WI38 (cell line): ENCODE measurements at regions not wholly inside any gene's neighbourhood (a gene's known extent, or its start where the extent isn't known, plus 50 kb on each side); places are given as distances from the start of the nearest gene placed in this dataset.

ENCODE experiments used
- H3K4me3 ChIP-seq: 2 replicates; pipeline ENCODE4 v1.5.1; 2011; ENCODE audit warnings: low read depth, mild to moderate bottlenecking, control low read depth, low read length
- TF ChIP-seq, protein P1 (sequence below): IDR thresholded peaks from 2 replicates; pipeline ENCODE4 v1.5.1; 2012; ENCODE audit warnings: low read depth, mild to moderate bottlenecking, control low read depth, low read length

DNA sequence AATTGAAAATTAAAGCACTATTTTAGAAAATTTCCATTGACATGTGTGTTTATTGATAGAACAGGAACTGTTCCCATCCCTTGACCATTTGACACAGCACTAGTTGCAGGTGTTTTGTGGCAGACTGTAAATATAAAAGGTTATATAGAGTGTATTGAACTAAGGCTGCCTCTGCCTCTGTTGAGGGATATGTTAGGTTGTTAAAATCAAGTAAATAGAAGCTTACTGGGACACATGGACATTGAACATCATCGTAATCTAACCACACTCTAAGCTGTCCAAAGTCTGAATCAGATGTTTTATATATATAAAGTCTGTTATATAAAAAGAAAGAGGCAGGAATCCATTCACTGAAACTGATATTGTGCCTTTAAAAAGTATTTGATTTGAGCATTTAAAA, 308.1 kb upstream of the PKN2 start:
- TF ChIP-seq, protein P1, sequence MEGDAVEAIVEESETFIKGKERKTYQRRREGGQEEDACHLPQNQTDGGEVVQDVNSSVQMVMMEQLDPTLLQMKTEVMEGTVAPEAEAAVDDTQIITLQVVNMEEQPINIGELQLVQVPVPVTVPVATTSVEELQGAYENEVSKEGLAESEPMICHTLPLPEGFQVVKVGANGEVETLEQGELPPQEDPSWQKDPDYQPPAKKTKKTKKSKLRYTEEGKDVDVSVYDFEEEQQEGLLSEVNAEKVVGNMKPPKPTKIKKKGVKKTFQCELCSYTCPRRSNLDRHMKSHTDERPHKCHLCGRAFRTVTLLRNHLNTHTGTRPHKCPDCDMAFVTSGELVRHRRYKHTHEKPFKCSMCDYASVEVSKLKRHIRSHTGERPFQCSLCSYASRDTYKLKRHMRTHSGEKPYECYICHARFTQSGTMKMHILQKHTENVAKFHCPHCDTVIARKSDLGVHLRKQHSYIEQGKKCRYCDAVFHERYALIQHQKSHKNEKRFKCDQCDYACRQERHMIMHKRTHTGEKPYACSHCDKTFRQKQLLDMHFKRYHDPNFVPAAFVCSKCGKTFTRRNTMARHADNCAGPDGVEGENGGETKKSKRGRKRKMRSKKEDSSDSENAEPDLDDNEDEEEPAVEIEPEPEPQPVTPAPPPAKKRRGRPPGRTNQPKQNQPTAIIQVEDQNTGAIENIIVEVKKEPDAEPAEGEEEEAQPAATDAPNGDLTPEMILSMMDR: no peak

DNA sequence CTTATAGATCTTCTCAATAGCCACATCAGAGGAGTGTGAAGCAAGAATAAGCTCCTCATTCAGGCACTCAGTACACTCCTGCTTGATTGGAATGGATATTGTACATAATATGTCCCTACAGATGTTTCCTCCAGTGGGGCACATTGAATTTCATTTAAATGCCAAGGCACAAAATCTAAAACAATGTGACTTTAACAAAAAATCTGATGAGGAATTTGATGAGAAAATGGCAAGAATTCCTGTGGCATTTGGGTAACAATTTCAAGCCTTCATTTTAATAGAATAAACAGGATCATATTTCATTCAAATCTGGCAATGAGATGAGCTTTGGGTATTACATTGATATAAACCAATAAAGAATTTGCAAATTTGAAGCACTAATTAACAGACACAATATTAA, 307.7 kb upstream of the PKN2 start:
- no peak overlapping the region for H3K4me3 ChIP-seq
- TF ChIP-seq, protein P1: no peak

More for the DNA sequence above, 308.1 kb upstream of the PKN2 start:
- H3K4me3 ChIP-seq: no peak overlapping the region

DNA sequence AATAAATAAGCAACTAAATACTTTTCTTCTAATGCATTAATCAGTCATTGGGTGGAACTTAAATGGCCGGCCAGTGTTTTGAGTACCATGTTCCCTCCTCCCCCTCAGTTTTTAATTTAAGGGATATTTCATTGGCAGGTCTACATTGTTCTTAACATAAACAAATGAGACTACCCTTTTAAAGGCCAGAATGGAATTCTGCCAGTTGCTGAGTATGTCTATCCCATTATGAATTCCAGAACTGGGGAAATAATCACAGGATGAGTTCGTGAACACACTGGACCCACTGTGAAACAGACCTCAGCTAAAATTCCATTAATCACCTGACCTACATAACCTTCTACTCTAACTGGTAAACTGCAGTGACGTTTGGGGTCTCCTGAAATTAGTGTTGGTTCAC, 305.5 kb upstream of the PKN2 start:
- TF ChIP-seq, protein P1: no peak
- no peak overlapping the region for H3K4me3 ChIP-seq

DNA sequence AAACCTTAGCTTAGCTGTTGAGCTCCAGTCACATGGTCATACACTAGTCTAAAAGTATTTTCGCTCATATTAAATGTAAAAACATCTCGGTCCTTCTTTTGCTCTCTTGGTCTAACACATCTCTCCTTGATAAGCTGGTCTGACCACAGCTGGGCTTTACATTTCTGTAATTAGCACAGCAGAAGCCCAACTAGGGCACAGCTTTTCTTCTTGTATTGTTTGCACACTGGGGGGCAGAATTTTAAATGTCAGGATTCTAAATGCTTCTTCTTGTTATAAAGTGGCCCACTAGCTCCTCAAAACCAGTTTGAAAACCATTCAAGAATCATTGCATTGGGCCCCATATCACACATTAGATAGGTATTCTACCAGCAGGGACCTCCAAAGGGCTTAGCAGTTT, 289.1 kb upstream of the PKN2 start:
- TF ChIP-seq, protein P1: no peak
- no peak overlapping the region for H3K4me3 ChIP-seq

DNA sequence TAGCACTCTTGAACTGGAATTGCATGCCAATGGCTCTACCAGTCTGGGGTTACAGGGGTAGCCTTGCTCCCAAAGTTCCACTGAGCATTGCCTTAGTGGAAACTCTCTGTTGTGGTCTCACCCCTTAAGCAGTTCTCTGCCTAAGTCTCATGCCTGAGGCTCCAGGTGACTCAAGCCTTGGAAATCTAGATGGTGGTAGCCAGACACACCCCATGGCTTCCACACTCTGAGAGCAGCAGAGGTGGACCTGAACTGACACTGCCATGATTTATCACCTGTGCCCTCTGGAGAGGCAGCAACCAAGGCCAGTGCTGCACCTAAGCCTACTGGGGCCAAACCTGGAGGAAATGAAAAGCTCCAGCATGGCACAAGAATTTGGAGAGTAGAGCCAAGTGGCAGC, 285.7 kb upstream of the PKN2 start:
- no peak overlapping the region for H3K4me3 ChIP-seq
- TF ChIP-seq, protein P1: no peak

DNA sequence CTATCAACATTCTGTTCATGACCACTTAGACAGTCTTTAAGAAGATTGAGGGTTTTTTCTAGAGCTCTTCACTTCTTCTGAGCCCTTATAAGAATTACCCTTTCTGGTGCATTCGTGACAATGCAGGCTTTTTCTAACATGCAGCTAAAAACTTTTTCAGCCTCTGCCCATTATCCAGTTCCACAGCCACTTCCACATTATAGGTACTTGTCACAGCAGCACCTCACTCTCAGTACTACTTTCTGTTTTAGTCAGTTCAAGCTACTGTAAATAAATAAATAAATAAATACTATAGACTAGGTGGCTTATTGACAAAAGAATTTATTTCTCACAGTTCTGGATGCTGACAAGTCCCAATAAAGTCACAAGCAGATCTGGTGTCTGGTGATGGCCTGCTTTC, 284.4 kb upstream of the PKN2 start:
- no peak overlapping the region for H3K4me3 ChIP-seq
- TF ChIP-seq, protein P1: no peak

DNA sequence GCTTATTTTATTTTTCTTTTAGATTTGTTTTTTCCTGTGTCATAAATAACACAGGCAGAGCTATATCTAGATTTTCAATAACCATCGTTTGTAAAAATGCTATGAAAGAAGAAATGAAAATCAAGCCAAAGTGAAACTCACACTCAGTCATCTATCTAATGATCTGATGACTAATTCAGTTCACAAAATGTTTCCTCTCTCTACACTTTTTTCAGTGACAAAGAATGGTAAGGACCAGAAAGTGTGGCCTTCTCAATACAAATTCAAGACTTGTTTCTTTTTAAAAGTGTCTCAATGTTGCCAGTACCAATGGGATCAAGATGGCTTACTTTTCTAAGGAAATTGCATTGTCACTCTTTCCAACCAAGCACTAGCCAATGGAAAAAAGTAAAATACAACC, 282.8 kb upstream of the PKN2 start:
- H3K4me3 ChIP-seq: no peak overlapping the region
- TF ChIP-seq, protein P1: no peak

DNA sequence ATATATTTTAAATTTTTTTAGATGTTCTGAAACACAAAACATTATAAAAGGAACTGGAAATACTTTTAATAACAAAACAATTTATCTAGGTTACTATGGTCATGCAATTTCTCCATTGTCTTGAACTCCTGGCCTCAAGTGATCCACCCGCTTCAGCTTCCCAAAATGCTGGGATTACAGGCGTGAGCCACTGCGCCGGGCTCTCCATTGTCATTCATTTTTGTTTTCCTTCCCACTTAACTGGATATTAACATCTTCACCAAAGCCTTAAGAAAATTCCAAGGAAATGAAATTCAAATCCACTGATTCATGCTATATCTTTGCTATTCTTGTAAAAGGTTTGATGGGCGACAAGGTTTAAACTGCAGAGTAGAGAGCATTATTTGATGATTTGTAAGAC, 279.5 kb upstream of the PKN2 start:
- TF ChIP-seq, protein P1: no peak
- no peak overlapping the region for H3K4me3 ChIP-seq
